BE2C (cell line): ENCODE measurements at regions not wholly inside any gene's neighbourhood (a gene's known extent, or its start where the extent isn't known, plus 50 kb on each side); places are given as distances from the start of the nearest gene placed in this dataset.
A peak's percentile ranks its signal among the peaks of the same experiment; 100 is the strongest.

Experiments used
- DNase-seq: peaks from one replicate; pipeline ENCODE4 v3.0.0-alpha.2; 2020
- H3K27me3 ChIP-seq: fragments of 250-450 bp; sonication (Bioruptor Pico); 2 replicates; pipeline ENCODE4 v1.5.1; 2020; ENCODE audit warnings: mild to moderate bottlenecking
- H3K36me3 ChIP-seq: fragments of 250-450 bp; sonication (Bioruptor Pico); 2 replicates; pipeline ENCODE4 v1.5.1; 2020; ENCODE audit warnings: mild to moderate bottlenecking
- H3K4me1 ChIP-seq: fragments of 250-450 bp; sonication (Bioruptor Pico); 2 replicates; pipeline ENCODE4 v1.5.1; 2020
- H3K4me3 ChIP-seq: 2 replicates; pipeline ENCODE4 v1.5.1; 2011; ENCODE audit warnings: low read depth, low read length
- H3K9me3 ChIP-seq: fragments of 250-450 bp; sonication (Bioruptor Pico); 2 replicates; pipeline ENCODE4 v1.5.1; 2020
- TF ChIP-seq, protein P1 (sequence below): IDR thresholded peaks from 2 replicates; pipeline ENCODE4 v1.5.1; 2012; ENCODE audit warnings: mild to moderate bottlenecking, low read depth, low read length

DNA sequence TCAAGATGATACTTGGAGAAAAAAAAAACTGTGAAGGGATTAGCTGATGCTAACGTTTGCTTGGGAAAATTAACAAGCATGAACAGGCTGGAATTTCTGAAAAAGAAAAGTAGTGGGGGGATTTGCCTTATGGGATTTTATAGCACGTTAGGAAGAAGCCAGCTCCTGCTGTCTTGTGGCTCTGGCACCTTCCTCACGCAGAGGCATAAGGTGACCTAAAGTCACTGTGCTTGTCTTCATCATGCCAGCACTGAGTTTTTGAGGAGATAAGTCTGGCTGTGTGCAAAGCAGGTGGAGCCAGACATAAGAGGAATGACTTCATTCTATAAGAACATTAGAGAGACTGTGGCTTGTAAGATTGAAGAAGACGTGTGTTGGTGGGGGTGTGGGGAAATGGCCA lies 94.4 kb upstream of the MAP1B start:
- DNase-seq: no peak
- no peak overlapping the region for H3K4me3 ChIP-seq

DNA sequence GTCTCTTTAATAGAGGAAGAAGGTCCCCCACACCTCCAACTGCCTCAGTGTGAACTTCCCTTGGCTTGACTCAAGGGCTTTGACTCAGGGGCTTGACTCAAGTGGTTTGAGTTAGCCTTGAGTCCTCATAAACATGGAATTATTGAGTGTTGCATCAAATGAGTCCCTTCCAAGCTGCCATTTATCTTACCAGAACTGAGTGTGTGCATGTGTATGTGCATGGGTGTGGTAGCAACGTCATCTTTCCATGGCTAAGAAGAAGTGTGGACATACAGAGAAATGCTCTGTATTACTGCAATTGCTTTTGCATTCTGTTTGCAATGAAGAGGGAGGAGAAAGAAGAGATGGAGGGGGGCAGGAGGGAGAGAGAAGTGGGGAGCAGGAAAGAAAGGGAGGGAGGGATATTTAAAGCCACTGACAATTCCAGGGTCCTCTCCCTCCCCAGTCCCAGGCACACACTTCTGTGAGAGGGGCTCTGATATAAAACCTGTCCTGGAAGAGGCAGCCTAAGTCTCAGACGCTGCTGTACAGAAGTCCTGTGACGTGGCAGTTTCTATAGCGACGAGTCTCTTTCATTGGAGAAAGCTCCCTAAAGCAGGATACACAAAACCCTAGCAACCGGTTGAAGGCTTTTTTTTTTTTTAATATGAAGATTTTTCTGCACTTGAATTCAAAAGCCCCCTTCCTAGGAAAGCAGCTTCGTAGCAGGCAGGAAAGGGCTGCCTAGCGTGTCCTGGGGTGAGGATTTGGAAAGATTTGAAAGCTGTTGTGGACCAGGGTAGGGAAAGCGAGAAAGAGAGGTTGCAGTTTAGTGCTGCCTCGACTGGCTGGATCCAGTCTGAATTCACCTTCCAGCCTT lies 93.3 kb upstream of the MAP1B start:
- no peak for DNase-seq
- Histone ChIP-seq H3K4me3 (no peak overlapping the region), H3K9me3 (no peaks in the 10 kb centered on the region), H3K36me3 (no peaks in the 10 kb centered on the region), H3K4me1 (peaks cover 3% of the 10 kb centered on the region; the same call in 1 of the 2 replicates), H3K27me3 (no peaks in the 10 kb centered on the region)
- TF ChIP-seq, protein P1, sequence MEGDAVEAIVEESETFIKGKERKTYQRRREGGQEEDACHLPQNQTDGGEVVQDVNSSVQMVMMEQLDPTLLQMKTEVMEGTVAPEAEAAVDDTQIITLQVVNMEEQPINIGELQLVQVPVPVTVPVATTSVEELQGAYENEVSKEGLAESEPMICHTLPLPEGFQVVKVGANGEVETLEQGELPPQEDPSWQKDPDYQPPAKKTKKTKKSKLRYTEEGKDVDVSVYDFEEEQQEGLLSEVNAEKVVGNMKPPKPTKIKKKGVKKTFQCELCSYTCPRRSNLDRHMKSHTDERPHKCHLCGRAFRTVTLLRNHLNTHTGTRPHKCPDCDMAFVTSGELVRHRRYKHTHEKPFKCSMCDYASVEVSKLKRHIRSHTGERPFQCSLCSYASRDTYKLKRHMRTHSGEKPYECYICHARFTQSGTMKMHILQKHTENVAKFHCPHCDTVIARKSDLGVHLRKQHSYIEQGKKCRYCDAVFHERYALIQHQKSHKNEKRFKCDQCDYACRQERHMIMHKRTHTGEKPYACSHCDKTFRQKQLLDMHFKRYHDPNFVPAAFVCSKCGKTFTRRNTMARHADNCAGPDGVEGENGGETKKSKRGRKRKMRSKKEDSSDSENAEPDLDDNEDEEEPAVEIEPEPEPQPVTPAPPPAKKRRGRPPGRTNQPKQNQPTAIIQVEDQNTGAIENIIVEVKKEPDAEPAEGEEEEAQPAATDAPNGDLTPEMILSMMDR: no peak

More for the DNA sequence above, 94.4 kb upstream of the MAP1B start:
- Histone ChIP-seq H3K36me3 (no peaks in the 10 kb centered on the region), H3K27me3 (no peaks in the 10 kb centered on the region), H3K9me3 (no peaks in the 10 kb centered on the region), H3K4me1 (peaks cover 4% of the 10 kb centered on the region)
- TF ChIP-seq, protein P1: no peak

DNA sequence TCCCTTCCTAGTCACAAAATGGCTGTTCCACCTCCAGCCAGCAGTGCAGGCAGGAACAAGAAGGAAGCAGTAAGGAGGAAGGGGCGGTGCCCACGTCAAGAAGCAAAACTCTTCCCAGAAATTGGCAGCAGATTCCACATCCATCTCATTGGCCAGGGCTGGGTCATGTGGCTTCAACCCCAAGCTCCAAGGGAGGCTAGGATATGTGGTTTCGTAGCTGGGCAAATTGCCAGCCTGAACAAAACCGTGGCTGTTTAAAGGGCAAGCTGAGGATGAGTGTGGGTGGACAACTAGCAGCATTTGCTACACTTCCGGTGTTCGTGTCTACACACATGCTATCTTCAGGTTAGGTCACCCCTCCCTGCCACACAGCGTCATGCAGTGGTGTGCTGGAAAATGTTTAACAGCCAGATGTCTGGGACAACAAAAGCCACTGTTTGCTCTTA lies 92.1 kb upstream of the MAP1B start:
- Histone ChIP-seq H3K9me3 (no peaks in the 10 kb centered on the region), H3K36me3 (no peaks in the 10 kb centered on the region), H3K27me3 (no peaks in the 10 kb centered on the region), H3K4me3 (no peak overlapping the region), H3K4me1 (peaks cover 4% of the 10 kb centered on the region; the same call in 1 of the 2 replicates)
- peak; percentile 78 for DNase-seq
- TF ChIP-seq, protein P1: no peak

DNA sequence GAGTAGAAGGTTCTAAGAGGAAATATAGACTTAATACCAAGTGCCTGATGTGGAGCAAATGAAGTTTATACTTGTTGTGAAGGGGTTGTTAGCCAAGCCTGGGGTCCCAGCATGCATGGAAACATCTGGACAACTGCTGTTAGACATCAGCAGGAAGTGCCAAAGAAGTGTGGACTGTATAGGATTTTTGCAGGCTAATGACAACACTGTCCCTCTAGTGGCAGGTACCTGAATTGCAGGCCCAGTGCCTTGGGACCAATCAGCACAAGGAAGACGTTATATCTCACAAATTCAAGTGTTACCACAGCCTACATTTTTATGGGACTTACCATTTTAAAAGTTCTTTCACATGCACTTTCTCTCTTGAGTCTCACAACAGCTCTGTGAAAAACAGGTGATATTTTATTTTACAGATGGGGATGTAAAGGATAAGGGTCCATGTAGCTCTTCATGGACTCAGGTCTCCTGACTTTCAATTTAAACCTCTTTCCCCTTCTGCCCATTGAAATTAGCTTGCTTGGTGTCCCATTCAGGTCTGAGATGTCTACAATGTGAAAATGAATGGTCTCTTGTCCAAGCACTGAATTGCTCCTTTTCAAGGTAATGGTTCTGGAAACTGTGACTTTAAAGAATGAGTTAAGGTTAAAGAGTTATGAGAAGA lies 89.0 kb upstream of the MAP1B start:
- H3K9me3 ChIP-seq: no peaks in the 10 kb centered on the region
- TF ChIP-seq, protein P1: peak; percentile 100
- no peak overlapping the region for H3K4me3 ChIP-seq
- peaks cover 13% of the 10 kb centered on the region; the same call in 1 of the 2 replicates for H3K4me1 ChIP-seq
- DNase-seq: peak; percentile 70
- H3K27me3 ChIP-seq: no peaks in the 10 kb centered on the region
- no peaks in the 10 kb centered on the region for H3K36me3 ChIP-seq

DNA sequence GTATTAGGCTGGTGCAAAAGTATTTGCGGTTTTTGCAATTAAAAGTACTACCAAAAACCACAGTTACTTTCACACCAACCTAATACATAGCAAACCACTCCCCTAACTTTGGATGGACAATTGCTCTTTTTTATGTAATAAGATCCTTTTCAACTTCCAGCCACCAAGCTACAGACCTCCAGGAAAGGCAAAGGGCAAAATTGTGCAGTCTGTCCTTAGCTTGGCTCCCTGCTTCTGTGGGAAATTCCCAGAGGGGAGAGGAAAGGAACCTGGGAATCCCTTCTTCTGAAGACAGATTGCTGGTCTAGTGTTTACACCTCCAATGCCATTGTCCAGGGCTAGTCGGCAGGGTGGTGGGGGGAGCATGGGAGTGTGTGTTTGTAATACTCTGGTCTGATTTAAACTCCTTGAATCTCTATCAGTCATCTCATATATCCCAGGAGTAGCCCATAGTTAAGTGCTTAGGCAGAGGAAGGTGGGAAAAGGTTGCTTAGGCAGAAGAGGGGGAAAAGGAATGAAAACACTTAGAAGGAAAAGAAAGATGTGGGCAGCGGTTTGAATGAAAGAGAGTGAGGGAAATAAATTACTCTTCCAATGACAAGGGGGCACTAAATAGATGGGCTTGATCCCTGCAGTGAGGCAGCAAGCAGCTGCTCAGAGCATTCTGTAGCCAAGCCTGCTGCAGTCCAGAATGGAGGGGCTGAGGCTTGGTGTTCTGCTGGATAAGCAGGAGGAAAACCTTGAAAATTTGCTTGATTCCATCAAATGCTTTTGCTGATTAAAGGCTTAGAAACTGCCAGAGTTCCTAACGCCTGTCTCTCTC lies 86.9 kb upstream of the MAP1B start:
- Histone ChIP-seq H3K36me3 (no peaks in the 10 kb centered on the region), H3K4me1 (peaks cover 10% of the 10 kb centered on the region; the same call in 1 of the 2 replicates), H3K27me3 (no peaks in the 10 kb centered on the region), H3K9me3 (no peaks in the 10 kb centered on the region), H3K4me3 (no peak overlapping the region)
- no peak for DNase-seq
- TF ChIP-seq, protein P1: no peak
